AG09319 (cell line): ENCODE measurements at regions not wholly inside any gene's neighbourhood (a gene's known extent, or its start where the extent isn't known, plus 50 kb on each side); places are given as distances from the start of the nearest gene placed in this dataset.

ENCODE experiments used
- DNase-seq: peaks from one replicate; pipeline ENCODE4 v3.0.0-alpha.2; 2010; ENCODE audit warnings: low read depth; ENCODE audit errors: extremely low read depth
- TF ChIP-seq, protein P1 (sequence below): IDR thresholded peaks from 2 replicates; pipeline ENCODE4 v1.5.1; 2011; ENCODE audit warnings: low read depth, mild to moderate bottlenecking, inconsistent platforms, low read length, moderate library complexity

DNA sequence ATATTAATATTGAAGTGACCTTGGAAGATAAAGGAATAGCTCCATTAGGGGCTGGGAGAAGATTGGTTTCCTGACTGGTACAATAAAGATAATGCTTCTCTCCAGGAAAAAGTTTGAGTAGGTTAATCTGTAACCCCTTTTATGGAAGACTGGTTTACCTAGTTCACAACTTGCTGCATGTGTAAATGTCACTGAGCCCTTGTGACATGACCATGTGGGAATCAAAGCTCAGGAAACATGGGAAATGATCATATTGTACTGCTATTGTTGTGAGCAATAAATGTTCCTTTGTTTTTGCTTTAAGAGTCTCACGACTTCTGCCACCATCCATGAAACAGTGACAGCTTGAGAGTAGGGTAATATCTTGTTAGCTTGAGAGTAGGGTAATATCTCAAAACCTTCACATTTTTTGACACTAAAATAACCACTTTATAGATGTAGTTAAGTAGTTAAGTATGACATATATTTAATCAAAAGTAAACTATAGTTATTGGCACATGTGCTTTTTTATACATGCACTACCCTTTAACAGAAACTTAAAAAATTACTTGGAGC, 1338.6 kb downstream of the FSCB start:
- no peak for DNase-seq
- TF ChIP-seq, protein P1, sequence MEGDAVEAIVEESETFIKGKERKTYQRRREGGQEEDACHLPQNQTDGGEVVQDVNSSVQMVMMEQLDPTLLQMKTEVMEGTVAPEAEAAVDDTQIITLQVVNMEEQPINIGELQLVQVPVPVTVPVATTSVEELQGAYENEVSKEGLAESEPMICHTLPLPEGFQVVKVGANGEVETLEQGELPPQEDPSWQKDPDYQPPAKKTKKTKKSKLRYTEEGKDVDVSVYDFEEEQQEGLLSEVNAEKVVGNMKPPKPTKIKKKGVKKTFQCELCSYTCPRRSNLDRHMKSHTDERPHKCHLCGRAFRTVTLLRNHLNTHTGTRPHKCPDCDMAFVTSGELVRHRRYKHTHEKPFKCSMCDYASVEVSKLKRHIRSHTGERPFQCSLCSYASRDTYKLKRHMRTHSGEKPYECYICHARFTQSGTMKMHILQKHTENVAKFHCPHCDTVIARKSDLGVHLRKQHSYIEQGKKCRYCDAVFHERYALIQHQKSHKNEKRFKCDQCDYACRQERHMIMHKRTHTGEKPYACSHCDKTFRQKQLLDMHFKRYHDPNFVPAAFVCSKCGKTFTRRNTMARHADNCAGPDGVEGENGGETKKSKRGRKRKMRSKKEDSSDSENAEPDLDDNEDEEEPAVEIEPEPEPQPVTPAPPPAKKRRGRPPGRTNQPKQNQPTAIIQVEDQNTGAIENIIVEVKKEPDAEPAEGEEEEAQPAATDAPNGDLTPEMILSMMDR = no peak

DNA sequence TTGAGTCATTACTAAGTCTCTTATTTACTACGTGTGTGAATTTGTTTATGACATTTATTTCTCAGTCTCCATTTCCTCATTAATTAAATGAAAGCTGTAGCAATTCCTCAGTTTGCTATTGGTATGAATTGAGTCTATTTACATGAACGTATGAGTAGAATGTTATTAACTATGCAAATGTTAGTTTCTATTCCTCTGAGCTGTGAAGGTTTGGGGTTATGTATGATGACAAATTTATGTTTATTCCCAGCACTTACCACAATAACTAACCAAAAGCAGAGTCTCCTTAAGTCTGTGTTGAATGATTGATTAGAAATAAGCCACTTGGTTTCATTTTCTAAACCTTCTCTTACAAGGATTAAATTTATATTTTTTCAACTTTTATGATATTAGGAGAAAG, 1340.9 kb downstream of the FSCB start:
- DNase-seq = no peak
- TF ChIP-seq, protein P1 = no peak

DNA sequence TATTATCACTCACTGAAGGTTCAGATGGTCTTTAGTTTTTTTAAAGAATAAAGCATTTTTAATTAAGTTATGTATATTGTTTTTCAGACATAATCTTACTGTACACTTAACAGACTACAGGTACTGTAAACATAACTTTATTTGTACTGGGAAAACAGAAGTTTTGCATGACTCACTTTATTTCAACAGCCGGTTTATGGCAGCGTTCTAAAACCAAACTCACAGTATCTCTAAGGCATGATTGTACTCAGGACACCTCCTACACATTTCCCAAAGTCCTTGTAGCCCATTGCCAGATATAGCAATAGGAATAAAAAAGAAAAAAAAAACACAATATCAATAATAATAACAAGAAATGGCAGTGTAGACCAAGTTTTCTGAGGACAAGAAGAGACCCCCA, 1341.4 kb downstream of the FSCB start:
- TF ChIP-seq, protein P1 = no peak
- no peak for DNase-seq

DNA sequence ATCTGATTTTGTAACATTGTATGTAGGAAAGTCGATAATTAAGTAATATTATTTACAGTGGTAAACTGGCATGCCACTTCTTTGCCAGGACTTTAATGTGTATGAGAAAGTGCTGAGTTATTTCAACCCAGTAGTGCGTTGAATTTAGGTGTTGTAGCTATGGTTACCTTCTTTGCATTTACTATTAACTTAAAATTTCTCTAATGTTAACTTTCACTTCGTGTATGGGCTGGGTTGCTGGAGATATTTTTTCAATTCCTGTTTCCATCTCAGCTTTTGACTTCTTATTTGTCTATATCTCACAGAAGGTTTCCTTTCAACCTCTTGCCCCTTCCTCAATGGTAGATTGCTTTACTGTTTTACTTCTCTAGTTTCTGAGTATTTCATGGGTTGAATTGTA, 1345.6 kb downstream of the FSCB start:
- DNase-seq = no peak
- TF ChIP-seq, protein P1 = no peak

DNA sequence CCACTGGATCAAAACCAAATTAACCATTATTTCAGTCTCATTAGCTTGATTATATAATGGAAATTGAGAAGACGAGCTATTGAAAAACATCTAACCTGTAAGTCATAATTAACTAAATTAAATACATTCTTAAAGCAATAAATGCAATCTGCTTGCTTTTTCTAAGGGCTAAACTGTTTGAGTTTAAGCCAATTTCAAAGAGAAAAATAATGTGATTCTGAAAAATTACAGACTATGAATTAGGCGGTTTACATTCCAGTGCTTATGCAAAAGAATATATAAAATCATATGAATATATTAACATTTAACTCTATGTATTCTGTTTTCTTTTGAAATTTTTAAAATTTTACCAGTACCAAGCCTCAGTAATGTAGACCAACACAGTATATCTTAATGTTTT, 1349.4 kb downstream of the FSCB start:
- TF ChIP-seq, protein P1 = no peak
- DNase-seq = no peak

DNA sequence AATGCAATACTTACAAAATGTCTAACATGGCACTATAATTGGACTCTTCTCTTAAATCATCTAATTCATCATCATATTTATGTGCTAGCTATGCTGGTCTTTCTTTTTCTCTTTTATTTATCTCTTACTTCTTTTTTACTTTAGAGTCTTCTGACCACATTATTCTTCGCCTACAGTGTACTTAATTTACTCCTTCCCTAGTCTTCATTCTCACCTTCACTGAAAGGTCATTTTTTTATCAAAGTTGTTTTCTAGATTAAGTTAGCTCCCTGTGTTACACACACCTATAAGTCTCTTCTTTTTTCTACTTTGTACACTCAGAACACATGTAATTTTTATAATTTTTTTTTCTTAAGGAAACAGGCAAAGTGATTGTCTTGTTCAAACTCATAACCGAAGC, 1351.2 kb downstream of the FSCB start:
- TF ChIP-seq, protein P1 = no peak
- DNase-seq = no peak

DNA sequence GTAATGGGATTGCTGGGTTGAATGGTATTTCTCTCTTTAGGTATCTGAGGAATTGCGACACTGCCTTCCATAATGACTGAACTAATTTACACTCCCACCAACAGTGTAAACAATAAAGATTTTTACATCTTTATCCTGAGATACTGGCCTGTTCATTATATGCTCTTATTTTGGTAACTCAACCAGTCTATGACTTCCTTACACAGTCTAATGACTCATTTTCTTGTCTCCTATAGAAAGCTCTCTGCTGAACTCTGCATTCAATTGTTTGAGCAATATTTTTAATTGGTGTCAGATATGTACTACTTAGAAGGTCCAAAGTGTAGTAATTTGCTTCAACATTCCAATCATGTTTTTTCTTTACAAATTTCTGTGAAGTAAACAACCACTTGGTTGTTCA, 1351.8 kb downstream of the FSCB start:
- TF ChIP-seq, protein P1 = no peak
- no peak for DNase-seq
